GM23248 (cell line): ENCODE measurements at regions not wholly inside any gene's neighbourhood (a gene's known extent, or its start where the extent isn't known, plus 50 kb on each side); places are given as distances from the start of the nearest gene placed in this dataset.

ENCODE experiments used
- EZH2 ChIP-seq: fragments of 200-600 bp; sonication (generic); IDR thresholded peaks from 2 replicates; pipeline ENCODE4 v1.6.1; 2018; ENCODE audit warnings: antibody characterized with exemption, mild to moderate bottlenecking; ENCODE audit not compliant: insufficient read depth, poor library complexity, severe bottlenecking
- EZH2phosphoT487 ChIP-seq: fragments of 200-600 bp; sonication (generic); IDR thresholded peaks from 2 replicates; pipeline ENCODE4 v1.6.1; 2018; ENCODE audit warnings: antibody characterized with exemption, moderate library complexity, mild to moderate bottlenecking, low read depth; ENCODE audit not compliant: insufficient read depth

GRCh38 chr4:111282035-111282434 lies 659.2 kb upstream of the PITX2 start:
- no peak for TF ChIP-seq EZH2
- no peak for TF ChIP-seq EZH2phosphoT487
